B cell (primary cell): ENCODE measurements at regions not wholly inside any gene's neighbourhood (a gene's known extent, or its start where the extent isn't known, plus 50 kb on each side); places are given as distances from the start of the nearest gene placed in this dataset.

ENCODE experiments used
- EZH2 ChIP-seq: IDR thresholded peaks from 2 replicates; pipeline ENCODE4 v1.6.1; 2012; ENCODE audit warnings: borderline replicate concordance, low read depth, mild to moderate bottlenecking, moderate library complexity, low read length; ENCODE audit not compliant: insufficient read depth, poor library complexity, severe bottlenecking
- TF ChIP-seq, protein P1 (sequence below): fragments of 200-600 bp; IDR thresholded peaks from one replicate; pipeline ENCODE4 v1.8.0; 2022; ENCODE audit warnings: antibody characterized with exemption, mild to moderate bottlenecking

DNA sequence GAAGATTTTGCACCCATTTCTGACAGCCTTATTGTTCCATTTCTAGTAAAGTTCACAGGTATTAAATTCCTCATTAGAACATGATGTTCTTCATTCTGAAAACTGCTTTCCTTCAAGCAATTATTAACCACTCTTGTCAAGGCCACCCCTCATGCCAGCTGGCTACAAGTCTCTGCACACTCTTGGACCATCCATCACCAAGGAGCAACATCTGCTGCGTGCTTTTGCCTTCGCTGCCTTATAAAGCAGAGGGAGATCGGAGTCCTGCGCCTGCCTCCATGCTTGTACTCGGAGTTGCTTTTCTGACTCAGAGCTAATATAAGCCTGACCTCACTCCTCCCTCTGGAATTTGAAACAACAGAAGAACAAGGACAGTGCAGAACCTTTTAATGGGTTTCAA is 529.9 kb upstream of the DPP6 start:
- TF ChIP-seq, protein P1, sequence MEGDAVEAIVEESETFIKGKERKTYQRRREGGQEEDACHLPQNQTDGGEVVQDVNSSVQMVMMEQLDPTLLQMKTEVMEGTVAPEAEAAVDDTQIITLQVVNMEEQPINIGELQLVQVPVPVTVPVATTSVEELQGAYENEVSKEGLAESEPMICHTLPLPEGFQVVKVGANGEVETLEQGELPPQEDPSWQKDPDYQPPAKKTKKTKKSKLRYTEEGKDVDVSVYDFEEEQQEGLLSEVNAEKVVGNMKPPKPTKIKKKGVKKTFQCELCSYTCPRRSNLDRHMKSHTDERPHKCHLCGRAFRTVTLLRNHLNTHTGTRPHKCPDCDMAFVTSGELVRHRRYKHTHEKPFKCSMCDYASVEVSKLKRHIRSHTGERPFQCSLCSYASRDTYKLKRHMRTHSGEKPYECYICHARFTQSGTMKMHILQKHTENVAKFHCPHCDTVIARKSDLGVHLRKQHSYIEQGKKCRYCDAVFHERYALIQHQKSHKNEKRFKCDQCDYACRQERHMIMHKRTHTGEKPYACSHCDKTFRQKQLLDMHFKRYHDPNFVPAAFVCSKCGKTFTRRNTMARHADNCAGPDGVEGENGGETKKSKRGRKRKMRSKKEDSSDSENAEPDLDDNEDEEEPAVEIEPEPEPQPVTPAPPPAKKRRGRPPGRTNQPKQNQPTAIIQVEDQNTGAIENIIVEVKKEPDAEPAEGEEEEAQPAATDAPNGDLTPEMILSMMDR, result no peak
- TF ChIP-seq EZH2, result no peak
